HG02852 (cell line): ENCODE measurements at regions not wholly inside any gene's neighbourhood (a gene's known extent, or its start where the extent isn't known, plus 50 kb on each side); places are given as distances from the start of the nearest gene placed in this dataset.

Source experiments
- ATAC-seq: cut with Tn5 transposase; IDR thresholded peaks from one replicate; pipeline ENCODE4 v1.9.1; 2021; ENCODE audit warnings: mild to moderate bottlenecking, moderate library complexity; ENCODE audit not compliant: unreplicated experiment

- no peak for ATAC-seq
Measured at GRCh38 chr2:223545830-223546229, 56.3 kb downstream of the SCG2 start.
